Epithelial cell of esophagus (primary cell): ENCODE measurements at regions not wholly inside any gene's neighbourhood (a gene's known extent, or its start where the extent isn't known, plus 50 kb on each side); places are given as distances from the start of the nearest gene placed in this dataset.

Source experiments
- DNase-seq: peaks from one replicate; pipeline ENCODE4 v3.0.0; 2010; ENCODE audit warnings: low read depth
- H3K4me3 ChIP-seq: 2 replicates; pipeline ENCODE4 v1.5.1; 2011; ENCODE audit warnings: mild to moderate bottlenecking, low read length, control low read depth
- TF ChIP-seq, protein P1 (sequence below): IDR thresholded peaks from 2 replicates; pipeline ENCODE4 v1.5.1; 2011; ENCODE audit warnings: low read depth, mild to moderate bottlenecking, low read length, control low read depth, inconsistent platforms; ENCODE audit not compliant: insufficient read depth; ENCODE audit errors: missing control alignments

DNA sequence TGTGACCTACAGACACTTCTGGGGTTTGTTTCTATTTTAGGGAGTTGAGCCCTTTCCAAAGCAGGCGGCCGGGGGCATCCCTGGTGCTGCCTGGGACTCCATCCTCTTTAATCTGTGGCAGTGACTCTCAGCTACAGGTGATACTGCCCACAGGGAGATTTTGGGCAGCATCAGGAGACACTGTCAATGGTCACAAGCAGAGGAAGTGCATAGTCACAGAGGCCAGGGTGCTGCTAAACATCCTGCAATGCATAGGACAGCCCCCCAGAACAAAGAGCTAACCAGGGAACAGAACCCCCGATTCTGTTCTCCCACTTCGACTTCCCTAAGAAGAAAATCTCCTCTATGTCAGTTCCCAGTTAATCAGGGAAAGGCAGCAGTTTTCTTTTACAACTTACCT, 66.2 kb downstream of the TEX35 start:
- H3K4me3 ChIP-seq, result no peak overlapping the region
- TF ChIP-seq, protein P1, sequence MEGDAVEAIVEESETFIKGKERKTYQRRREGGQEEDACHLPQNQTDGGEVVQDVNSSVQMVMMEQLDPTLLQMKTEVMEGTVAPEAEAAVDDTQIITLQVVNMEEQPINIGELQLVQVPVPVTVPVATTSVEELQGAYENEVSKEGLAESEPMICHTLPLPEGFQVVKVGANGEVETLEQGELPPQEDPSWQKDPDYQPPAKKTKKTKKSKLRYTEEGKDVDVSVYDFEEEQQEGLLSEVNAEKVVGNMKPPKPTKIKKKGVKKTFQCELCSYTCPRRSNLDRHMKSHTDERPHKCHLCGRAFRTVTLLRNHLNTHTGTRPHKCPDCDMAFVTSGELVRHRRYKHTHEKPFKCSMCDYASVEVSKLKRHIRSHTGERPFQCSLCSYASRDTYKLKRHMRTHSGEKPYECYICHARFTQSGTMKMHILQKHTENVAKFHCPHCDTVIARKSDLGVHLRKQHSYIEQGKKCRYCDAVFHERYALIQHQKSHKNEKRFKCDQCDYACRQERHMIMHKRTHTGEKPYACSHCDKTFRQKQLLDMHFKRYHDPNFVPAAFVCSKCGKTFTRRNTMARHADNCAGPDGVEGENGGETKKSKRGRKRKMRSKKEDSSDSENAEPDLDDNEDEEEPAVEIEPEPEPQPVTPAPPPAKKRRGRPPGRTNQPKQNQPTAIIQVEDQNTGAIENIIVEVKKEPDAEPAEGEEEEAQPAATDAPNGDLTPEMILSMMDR, result no peak
- DNase-seq, result no peak

- H3K4me3 ChIP-seq, result no peak overlapping the region
- no peak for DNase-seq
- TF ChIP-seq, protein P1, result no peak
Observed at GRCh38 chr1:178579562-178579961, 66.7 kb downstream of the TEX35 start.

- no peak overlapping the region for H3K4me3 ChIP-seq
- no peak for DNase-seq
- TF ChIP-seq, protein P1, result no peak
Observed at GRCh38 chr1:178580096-178580495, 67.2 kb downstream of the TEX35 start.

- DNase-seq, result no peak
- TF ChIP-seq, protein P1, result no peak
- H3K4me3 ChIP-seq, result no peak overlapping the region
Observed at GRCh38 chr1:178580876-178581275, 68.0 kb downstream of the TEX35 start.

- no peak for DNase-seq
- H3K4me3 ChIP-seq, result no peak overlapping the region
- TF ChIP-seq, protein P1, result no peak
Observed at GRCh38 chr1:178581351-178582303, 68.7 kb downstream of the TEX35 start.

DNA sequence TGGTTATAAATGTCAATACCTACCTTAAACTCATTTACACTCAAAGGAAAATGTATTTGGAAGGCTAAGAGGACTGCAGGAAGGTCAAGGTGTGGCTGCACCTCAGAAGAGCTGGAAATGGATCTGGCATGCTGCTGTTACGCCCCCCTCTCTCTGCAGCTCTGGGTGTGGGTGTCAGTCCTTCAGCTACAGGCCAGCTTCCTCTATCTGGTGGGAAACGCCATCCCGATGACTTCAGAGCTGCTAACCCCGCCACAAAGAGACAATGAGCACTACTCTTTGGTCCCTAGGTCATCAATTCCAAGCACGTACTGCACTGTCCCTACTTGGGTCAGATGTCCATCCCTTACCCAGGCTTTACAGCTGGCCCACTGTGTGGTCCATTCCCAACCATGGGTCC, 74.2 kb downstream of the TEX35 start:
- no peak overlapping the region for H3K4me3 ChIP-seq
- no peak for DNase-seq
- TF ChIP-seq, protein P1, result no peak
